Trophoblast cell (in vitro differentiated cells and primary cell): ENCODE measurements at regions not wholly inside any gene's neighbourhood (a gene's known extent, or its start where the extent isn't known, plus 50 kb on each side); places are given as distances from the start of the nearest gene placed in this dataset.

Experiments used
- DNase-seq, 2 donors: peaks; one replicate each; pipeline ENCODE4 v3.0.0-alpha.2; 2016
- H2AFZ ChIP-seq: 2 replicates; pipeline ENCODE4 v1.6.1; 2013; ENCODE audit warnings: low read length, moderate library complexity, mild to moderate bottlenecking; ENCODE audit not compliant: insufficient read depth, poor library complexity
- H2AK5ac ChIP-seq: 2 replicates; pipeline ENCODE4 v1.6.1; 2013; ENCODE audit warnings: mild to moderate bottlenecking, low read length
- H2BK120ac ChIP-seq: 2 replicates; pipeline ENCODE4 v1.6.1; 2013; ENCODE audit warnings: low read length, mild to moderate bottlenecking, moderate library complexity; ENCODE audit not compliant: insufficient read depth, poor library complexity
- H2BK12ac ChIP-seq: 2 replicates; pipeline ENCODE4 v1.6.1; 2013; ENCODE audit warnings: mild to moderate bottlenecking, low read length, moderate library complexity
- H2BK5ac ChIP-seq: 2 replicates; pipeline ENCODE4 v1.6.1; 2013; ENCODE audit warnings: low read length, low read depth, moderate library complexity, mild to moderate bottlenecking; ENCODE audit not compliant: poor library complexity
- H3K14ac ChIP-seq: 2 replicates; pipeline ENCODE4 v1.6.1; 2013; ENCODE audit warnings: mild to moderate bottlenecking, low read length
- H3K18ac ChIP-seq: 2 replicates; pipeline ENCODE4 v1.6.1; 2013; ENCODE audit warnings: mild to moderate bottlenecking, low read length
- H3K23ac ChIP-seq: 2 replicates; pipeline ENCODE4 v1.6.1; 2013; ENCODE audit warnings: low read length
- H3K27ac ChIP-seq: 2 replicates; pipeline ENCODE4 v1.5.1; 2013; ENCODE audit warnings: low read depth, mild to moderate bottlenecking, inconsistent platforms, low read length, moderate library complexity
- H3K27me3 ChIP-seq: 2 replicates; pipeline ENCODE4 v1.6.1; 2013; ENCODE audit warnings: inconsistent platforms, mild to moderate bottlenecking, low read length, moderate library complexity; ENCODE audit not compliant: insufficient read depth
- H3K36me3 ChIP-seq, 2 experiments: 1 replicate in 1 of 2; 2 replicates in 1 of 2; pipeline ENCODE4 v1.6.1; 2013; ENCODE audit warnings: low read length in 2 of 2, mild to moderate bottlenecking in 2 of 2, moderate library complexity in 1 of 2; ENCODE audit not compliant: insufficient read depth in 2 of 2, control insufficient read depth in 1 of 2
- H3K4ac ChIP-seq: 2 replicates; pipeline ENCODE4 v1.6.1; 2013; ENCODE audit warnings: low read depth, mild to moderate bottlenecking, low read length, moderate library complexity
- H3K4me1 ChIP-seq, 2 experiments: 1 replicate in 1 of 2; 2 replicates in 1 of 2; pipeline ENCODE4 v1.6.1; 2013; ENCODE audit warnings: low read length in 2 of 2, mild to moderate bottlenecking in 2 of 2, moderate library complexity in 1 of 2; ENCODE audit not compliant: insufficient read depth in 2 of 2, control insufficient read depth in 1 of 2
- H3K4me2 ChIP-seq: 2 replicates; pipeline ENCODE4 v1.6.1; 2013; ENCODE audit warnings: inconsistent platforms, mild to moderate bottlenecking, low read length, moderate library complexity
- H3K4me3 ChIP-seq: 2 replicates; pipeline ENCODE4 v1.5.1; 2013; ENCODE audit warnings: mild to moderate bottlenecking, low read depth, low read length, inconsistent platforms
- H3K79me1 ChIP-seq: one replicate; pipeline ENCODE4 v1.6.1; 2013; ENCODE audit warnings: low read length
- H3K79me2 ChIP-seq: 2 replicates; pipeline ENCODE4 v1.6.1; 2013; ENCODE audit warnings: low read length, mild to moderate bottlenecking; ENCODE audit not compliant: control insufficient read depth, insufficient read depth, poor library complexity
- H3K9ac ChIP-seq: 2 replicates; pipeline ENCODE4 v1.6.1; 2013; ENCODE audit warnings: mild to moderate bottlenecking, low read length
- H3K9me3 ChIP-seq: 2 replicates; pipeline ENCODE4 v1.6.1; 2013; ENCODE audit warnings: low read depth, mild to moderate bottlenecking, control low read depth, inconsistent platforms, low read length; ENCODE audit not compliant: insufficient read depth
- H4K12ac ChIP-seq: 2 replicates; pipeline ENCODE4 v1.6.1; 2013; ENCODE audit warnings: low read depth, mild to moderate bottlenecking, low read length, moderate library complexity
- H4K8ac ChIP-seq: 2 replicates; pipeline ENCODE4 v1.6.1; 2013; ENCODE audit warnings: low read depth, mild to moderate bottlenecking, low read length, moderate library complexity
- H4K91ac ChIP-seq: one replicate; pipeline ENCODE4 v1.6.1; 2013; ENCODE audit warnings: low read depth, mild to moderate bottlenecking, low read length, moderate library complexity
- WGBS: extraction: QIAGEN DNeasy Blood & Tissue Kit; methylation state at CpG from one replicate; pipeline ENCODE4 v1.1.7; 2013; ENCODE audit warnings: missing lambda C conversion rate; ENCODE audit not compliant: insufficient read length, insufficient coverage; ENCODE audit errors: extremely low coverage; 5-methylcytosine and 5-hydroxymethylcytosine counted together

DNA sequence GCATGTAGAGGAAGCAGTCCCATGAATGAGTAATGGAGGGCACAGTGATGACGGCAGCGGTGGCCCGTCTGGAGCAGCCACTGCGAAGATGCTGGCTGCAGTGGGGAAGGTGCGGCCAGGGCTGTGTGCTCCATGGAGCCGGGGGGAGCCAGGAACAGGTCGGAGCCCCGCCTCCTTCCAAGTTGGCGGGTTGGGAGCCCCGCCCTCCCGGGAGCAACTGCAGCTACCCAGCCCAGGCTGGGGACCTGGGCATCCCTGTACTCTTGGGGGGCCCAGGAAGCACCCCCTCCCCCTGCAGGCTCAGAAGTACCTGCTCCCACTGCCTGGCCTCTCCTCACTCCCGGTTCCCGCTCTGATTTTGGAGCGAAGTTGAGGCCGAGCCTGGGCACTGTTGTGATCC is 175.1 kb upstream of the ADCY1 start:
- Histone ChIP-seq H3K23ac (no peak overlapping the region), H3K79me2 (no peaks in the 10 kb centered on the region), H3K9ac (no peak overlapping the region), H3K4me2 (no peak overlapping the region), H4K8ac (no peak overlapping the region), H3K27ac (no peak overlapping the region), H3K4me3 (no peak overlapping the region), H4K12ac (no peak overlapping the region), H4K91ac (no peak overlapping the region), H3K36me3 (no peaks in the 10 kb centered on the region), H2BK5ac (no peak overlapping the region), H2AFZ (no peak overlapping the region), H3K14ac (no peak overlapping the region), H3K4ac (no peak overlapping the region), H2BK120ac (no peak overlapping the region), H3K4me1 (no peaks in the 10 kb centered on the region), H2AK5ac (no peak overlapping the region), H3K9me3 (peaks cover 9% of the 10 kb centered on the region), H3K27me3 (no peaks in the 10 kb centered on the region), H3K18ac (no peak overlapping the region), H3K79me1 (no peaks in the 10 kb centered on the region), H2BK12ac (no peak overlapping the region)
- no peak for DNase-seq
- no CpG with 5 or more reads among the region's 15 CpGs for WGBS

DNA sequence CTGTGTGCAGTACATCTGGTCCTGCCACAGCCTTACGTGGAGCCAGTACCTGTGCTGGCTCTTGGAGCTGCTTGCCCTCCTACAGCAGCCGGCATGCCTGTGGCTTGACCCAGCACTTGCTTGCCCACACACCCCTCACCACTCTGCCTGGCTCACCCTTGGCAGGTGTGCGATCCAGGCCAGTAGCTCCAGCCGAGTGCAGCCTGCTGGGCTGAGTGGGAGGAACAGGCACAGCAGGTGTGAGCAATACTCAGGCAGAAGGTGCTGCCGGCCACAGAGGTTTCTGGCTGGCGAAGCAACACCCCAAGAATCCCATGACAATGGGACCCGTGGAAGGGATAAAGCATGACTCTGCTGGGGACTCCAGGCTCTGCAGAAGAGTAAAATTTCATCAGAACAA is 173.5 kb upstream of the ADCY1 start:
- WGBS = no CpG with 5 or more reads among the region's 7 CpGs
- no peak overlapping the region for H3K23ac ChIP-seq
- no peak overlapping the region for H4K12ac ChIP-seq

DNA sequence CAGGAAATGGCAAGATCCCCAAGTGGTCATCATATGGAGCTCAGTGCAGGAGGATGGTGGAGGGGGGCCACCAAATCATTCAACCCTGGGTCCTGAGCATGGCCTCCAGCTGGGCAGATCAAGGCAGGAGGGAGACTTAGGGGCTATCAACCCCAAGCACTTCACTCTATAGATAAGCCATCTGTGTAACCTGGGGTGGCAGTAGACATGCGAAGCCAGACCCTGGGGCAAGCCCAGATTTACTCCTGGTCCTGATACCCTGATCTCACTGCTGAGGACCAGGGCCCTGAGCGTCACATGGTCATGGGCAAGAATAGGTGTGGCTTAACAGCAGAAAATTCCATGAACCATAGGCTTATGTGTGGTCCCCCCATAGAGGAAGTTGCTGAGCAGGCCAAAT is 173.0 kb upstream of the ADCY1 start:
- no peak overlapping the region for H3K4me2 ChIP-seq
- H3K14ac ChIP-seq = no peak overlapping the region
- H4K8ac ChIP-seq = no peak overlapping the region
- no peak overlapping the region for H3K18ac ChIP-seq
- H3K23ac ChIP-seq = no peak overlapping the region
- H3K36me3 ChIP-seq = no peaks in the 10 kb centered on the region
- no CpG with 5 or more reads among the region's 2 CpGs for WGBS
- no peak overlapping the region for H2AFZ ChIP-seq
- H4K91ac ChIP-seq = no peak overlapping the region
- H3K79me1 ChIP-seq = no peaks in the 10 kb centered on the region
- no peak overlapping the region for H2AK5ac ChIP-seq
- DNase-seq = no peak
- no peak overlapping the region for H3K4ac ChIP-seq
- H2BK120ac ChIP-seq = no peak overlapping the region
- no peak overlapping the region for H4K12ac ChIP-seq
- H3K9ac ChIP-seq = no peak overlapping the region
- H3K9me3 ChIP-seq = peaks cover 8% of the 10 kb centered on the region
- H2BK12ac ChIP-seq = no peak overlapping the region
- no peak overlapping the region for H3K4me3 ChIP-seq
- no peak overlapping the region for H2BK5ac ChIP-seq
- no peaks in the 10 kb centered on the region for H3K4me1 ChIP-seq
- H3K27ac ChIP-seq = no peak overlapping the region
- no peaks in the 10 kb centered on the region for H3K27me3 ChIP-seq
- no peaks in the 10 kb centered on the region for H3K79me2 ChIP-seq

More for the DNA sequence above, 173.5 kb upstream of the ADCY1 start:
- no peak for DNase-seq
- H3K4me1 ChIP-seq = no peaks in the 10 kb centered on the region
- no peak overlapping the region for H4K8ac ChIP-seq
- H3K14ac ChIP-seq = no peak overlapping the region
- H4K91ac ChIP-seq = no peak overlapping the region
- no peaks in the 10 kb centered on the region for H3K79me2 ChIP-seq
- no peaks in the 10 kb centered on the region for H3K36me3 ChIP-seq
- H3K4ac ChIP-seq = no peak overlapping the region
- no peaks in the 10 kb centered on the region for H3K79me1 ChIP-seq
- H2BK12ac ChIP-seq = no peak overlapping the region
- no peak overlapping the region for H3K18ac ChIP-seq
- H3K27ac ChIP-seq = no peak overlapping the region
- no peak overlapping the region for H2AFZ ChIP-seq
- no peaks in the 10 kb centered on the region for H3K27me3 ChIP-seq
- no peak overlapping the region for H3K4me3 ChIP-seq
- H3K4me2 ChIP-seq = no peak overlapping the region
- no peak overlapping the region for H2BK120ac ChIP-seq
- no peak overlapping the region for H2BK5ac ChIP-seq
- H2AK5ac ChIP-seq = no peak overlapping the region
- peaks cover 10% of the 10 kb centered on the region for H3K9me3 ChIP-seq
- no peak overlapping the region for H3K9ac ChIP-seq

DNA sequence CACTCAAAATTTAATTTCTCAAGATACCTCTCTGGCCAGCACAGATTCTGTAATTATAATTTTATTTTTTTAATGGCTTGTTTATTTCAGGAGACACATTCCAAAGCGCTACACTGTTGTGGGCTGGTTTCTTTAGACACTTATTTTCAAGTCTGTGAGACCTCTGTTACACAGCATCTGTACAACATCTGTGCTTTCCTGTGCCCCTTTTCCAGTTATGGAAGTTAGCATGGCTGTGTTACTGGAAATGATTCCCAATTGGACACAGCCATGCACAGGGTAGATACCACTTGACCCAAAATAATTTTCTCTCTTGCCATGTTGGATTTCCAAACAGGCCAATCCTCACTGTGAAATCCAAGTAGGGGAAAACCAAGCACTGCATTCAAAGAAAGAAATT is 172.3 kb upstream of the ADCY1 start:
- Histone ChIP-seq H3K79me1 (no peaks in the 10 kb centered on the region), H3K27me3 (no peaks in the 10 kb centered on the region), H3K4me3 (no peak overlapping the region), H3K4me1 (no peaks in the 10 kb centered on the region), H3K4me2 (no peak overlapping the region), H3K79me2 (no peaks in the 10 kb centered on the region), H3K36me3 (no peaks in the 10 kb centered on the region), H4K91ac (no peak overlapping the region), H3K9ac (no peak overlapping the region), H4K8ac (no peak overlapping the region), H3K4ac (no peak overlapping the region), H3K18ac (no peak overlapping the region), H2AK5ac (no peak overlapping the region), H2BK12ac (no peak overlapping the region), H4K12ac (no peak overlapping the region), H2BK5ac (no peak overlapping the region), H3K9me3 (peaks cover 8% of the 10 kb centered on the region), H3K23ac (no peak overlapping the region), H3K27ac (no peak overlapping the region), H3K14ac (no peak overlapping the region), H2BK120ac (no peak overlapping the region), H2AFZ (no peak overlapping the region)
- WGBS = no CpG with 5 or more reads among the region's 1 CpG
- DNase-seq = no peak
